Smooth muscle cell (in vitro differentiated cells): ENCODE measurements at regions not wholly inside any gene's neighbourhood (a gene's known extent, or its start where the extent isn't known, plus 50 kb on each side); places are given as distances from the start of the nearest gene placed in this dataset.

Experiments used
- DNase-seq: peaks from one replicate; lab custom pipeline; 2025; ENCODE audit not compliant: unreplicated experiment; lab: John Stamatoyannopoulos, UW
- H2AFZ ChIP-seq: fragments of 200-600 bp; sonication (generic); 2 replicates; pipeline ENCODE4 v1.6.0; 2016; ENCODE audit warnings: antibody characterized with exemption, low read depth, mild to moderate bottlenecking
- H3F3A ChIP-seq: fragments of 200-600 bp; sonication (generic); 2 replicates; pipeline ENCODE4 v1.6.0; 2017; ENCODE audit warnings: antibody characterized with exemption, low read depth
- H3K27ac ChIP-seq: fragments of 200-600 bp; sonication (generic); 2 replicates; pipeline ENCODE4 v1.5.1; 2016; ENCODE audit warnings: low read depth, mild to moderate bottlenecking
- H3K27me3 ChIP-seq: fragments of 200-600 bp; sonication (generic); 2 replicates; pipeline ENCODE4 v1.6.1; 2016; ENCODE audit warnings: low read depth, mild to moderate bottlenecking
- H3K36me3 ChIP-seq: fragments of 200-600 bp; sonication (generic); 2 replicates; pipeline ENCODE4 v1.5.1; 2016; ENCODE audit warnings: low read depth
- H3K4me1 ChIP-seq: fragments of 200-600 bp; sonication (generic); 2 replicates; pipeline ENCODE4 v1.5.1; 2016; ENCODE audit warnings: low read depth
- H3K4me2 ChIP-seq: fragments of 200-600 bp; sonication (generic); 2 replicates; pipeline ENCODE4 v1.6.0; 2016; ENCODE audit warnings: mild to moderate bottlenecking
- H3K4me3 ChIP-seq: fragments of 200-600 bp; sonication (generic); 2 replicates; pipeline ENCODE4 v1.5.1; 2016; ENCODE audit warnings: mild to moderate bottlenecking
- H3K79me2 ChIP-seq: fragments of 200-600 bp; sonication (generic); 2 replicates; pipeline ENCODE4 v1.6.0; 2016; ENCODE audit warnings: low read depth, mild to moderate bottlenecking
- H3K9ac ChIP-seq: fragments of 200-600 bp; sonication (generic); 2 replicates; pipeline ENCODE4 v1.6.0; 2016; ENCODE audit warnings: low read depth
- H3K9me3 ChIP-seq: fragments of 200-600 bp; sonication (generic); replicated peaks from 2 replicates; pipeline ENCODE4 v1.5.1; 2016; ENCODE audit warnings: low read depth
- H4K20me1 ChIP-seq: fragments of 200-600 bp; sonication (generic); 2 replicates; pipeline ENCODE4 v1.6.0; 2016; ENCODE audit warnings: low read depth
- CTCF ChIP-seq: fragments of 200-600 bp; sonication (generic); IDR thresholded peaks from 2 replicates; pipeline ENCODE4 v1.5.1; 2017; ENCODE audit warnings: borderline replicate concordance, mild to moderate bottlenecking, antibody characterized with exemption; ENCODE audit not compliant: insufficient read depth, poor library complexity, severe bottlenecking
- WGBS: methylation state at CpG from one replicate; pipeline ENCODE4 v1.1.7; 2016; ENCODE audit warnings: low lambda C conversion rate; 5-methylcytosine and 5-hydroxymethylcytosine counted together

DNA sequence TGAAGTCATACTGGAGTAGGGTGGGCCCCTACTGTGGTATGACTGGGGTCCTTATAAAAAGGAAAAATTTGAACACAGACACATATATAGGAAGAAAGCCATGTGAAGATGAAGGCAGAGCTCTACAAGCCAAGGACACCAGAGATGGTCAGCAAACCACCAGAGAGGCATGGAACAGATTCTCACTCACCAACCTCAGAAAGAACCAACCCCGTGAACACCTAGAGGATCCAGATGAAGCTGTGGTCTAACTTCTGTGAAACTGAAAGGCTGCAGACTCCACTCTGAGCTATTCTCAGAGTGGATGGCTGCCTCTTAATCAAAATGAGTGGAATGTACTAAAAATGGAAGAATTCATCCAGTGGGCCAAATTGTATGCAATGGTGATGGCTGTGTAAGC, 149.6 kb downstream of the ABCA8 start:
- peaks cover 22% of the 10 kb centered on the region for H3K27me3 ChIP-seq
- H3K36me3 ChIP-seq = no peaks in the 10 kb centered on the region
- TF ChIP-seq CTCF = no peak
- H3K9ac ChIP-seq = no peak overlapping the region
- no peaks in the 10 kb centered on the region for H3K4me1 ChIP-seq
- DNase-seq = no peak
- H4K20me1 ChIP-seq = no peaks in the 10 kb centered on the region
- 89% methylated on average over 1 of the region's 1 CpG for WGBS
- H3K79me2 ChIP-seq = no peaks in the 10 kb centered on the region
- H3K27ac ChIP-seq = no peak overlapping the region
- no peaks in the 10 kb centered on the region for H3K9me3 ChIP-seq
- no peak overlapping the region for H3K4me3 ChIP-seq
- no peak overlapping the region for H3K4me2 ChIP-seq
- no peaks in the 10 kb centered on the region for H3F3A ChIP-seq
- H2AFZ ChIP-seq = no peak overlapping the region

DNA sequence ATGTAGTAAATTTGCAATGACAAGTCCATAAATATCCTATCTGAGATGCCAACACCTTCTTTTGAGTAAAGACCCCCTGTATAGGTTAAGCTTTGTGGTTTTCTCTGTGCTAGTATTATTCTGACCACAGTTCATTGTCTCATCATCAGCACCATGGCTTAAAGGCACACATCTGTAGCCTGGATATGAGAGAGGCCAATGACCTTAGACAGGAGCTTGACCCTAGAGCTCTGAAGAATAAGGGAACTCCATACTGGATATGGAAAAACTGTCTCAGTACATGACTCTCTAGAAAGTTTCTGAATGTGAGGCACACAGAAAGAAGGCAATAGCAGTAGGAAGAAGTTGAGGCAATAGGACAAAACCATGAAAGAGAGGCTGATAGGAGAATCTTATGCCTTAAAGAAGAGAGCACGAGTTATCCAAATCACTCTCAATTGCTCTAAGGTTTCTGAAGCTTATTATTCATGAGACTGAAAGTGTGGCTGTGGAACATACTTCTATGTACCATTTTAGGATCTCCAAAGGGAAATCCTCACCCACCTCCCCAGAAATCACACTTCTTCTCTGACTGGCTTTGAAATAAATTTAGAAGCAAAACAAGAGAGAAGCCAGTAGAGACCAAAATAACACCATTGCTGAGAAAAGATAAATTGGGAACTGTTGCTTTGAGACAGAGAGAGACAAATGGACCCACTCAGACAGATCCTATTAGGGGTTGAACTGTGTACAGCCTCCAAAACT, 150.2 kb downstream of the ABCA8 start:
- Histone ChIP-seq H3K79me2 (no peaks in the 10 kb centered on the region), H3K4me2 (no peak overlapping the region), H3K9ac (no peak overlapping the region), H3K4me1 (no peaks in the 10 kb centered on the region), H2AFZ (no peak overlapping the region), H3K27me3 (peaks cover 22% of the 10 kb centered on the region), H3K4me3 (no peak overlapping the region), H4K20me1 (no peaks in the 10 kb centered on the region), H3F3A (no peaks in the 10 kb centered on the region), H3K9me3 (no peaks in the 10 kb centered on the region), H3K36me3 (no peaks in the 10 kb centered on the region), H3K27ac (no peak overlapping the region)
- no peak for DNase-seq
- TF ChIP-seq CTCF = no peak
- WGBS = 96% methylated on average over 1 of the region's 1 CpG

- H3K79me2 ChIP-seq = no peaks in the 10 kb centered on the region
- H3K4me3 ChIP-seq = no peak overlapping the region
- TF ChIP-seq CTCF = no peak
- no peaks in the 10 kb centered on the region for H3F3A ChIP-seq
- 76% methylated on average over 4 of the region's 4 CpGs for WGBS
- H3K36me3 ChIP-seq = no peaks in the 10 kb centered on the region
- no peak for DNase-seq
- no peaks in the 10 kb centered on the region for H4K20me1 ChIP-seq
- H3K9ac ChIP-seq = no peak overlapping the region
- H3K9me3 ChIP-seq = no peaks in the 10 kb centered on the region
- H3K4me2 ChIP-seq = no peak overlapping the region
- peaks cover 16% of the 10 kb centered on the region for H3K27me3 ChIP-seq
- H3K4me1 ChIP-seq = no peaks in the 10 kb centered on the region
- no peak overlapping the region for H3K27ac ChIP-seq
- no peak overlapping the region for H2AFZ ChIP-seq
These were observed 151.8 kb downstream of the ABCA8 start for GRCh38 chr17:68803164-68803929.
